ENCODE measurements at regions not wholly inside any gene's neighbourhood (a gene's known extent, or its start where the extent isn't known, plus 50 kb on each side); places are given as distances from the start of the nearest gene placed in this dataset.

DNA sequence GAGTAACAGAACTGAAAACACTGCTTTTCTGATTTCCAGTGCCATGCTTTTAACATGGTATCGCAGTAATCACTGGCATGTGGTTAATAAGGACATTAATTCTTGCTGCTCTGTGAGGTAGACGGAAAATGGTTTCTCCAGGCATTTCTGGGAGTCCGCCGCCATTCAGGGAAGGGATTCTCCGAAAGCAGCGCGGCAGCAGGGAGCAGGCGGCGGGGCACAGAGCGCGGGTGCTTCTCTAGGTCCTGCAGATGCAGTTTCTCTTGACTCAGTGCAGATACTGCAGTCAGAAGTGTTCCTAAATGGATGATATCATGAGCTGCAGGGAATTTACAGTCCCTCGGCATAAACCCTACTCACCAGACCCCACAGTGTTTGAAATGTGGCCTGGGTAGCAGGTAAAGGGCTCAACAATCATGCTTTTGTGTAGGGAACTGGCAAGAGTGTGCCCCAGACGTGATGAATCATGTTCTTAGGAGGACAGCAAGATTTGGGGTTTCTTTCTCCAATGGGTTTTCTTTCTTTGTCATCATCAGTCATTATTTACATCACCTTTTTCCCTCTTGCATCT is 338.6 kb upstream of the ARGLU1 start:
- TF ChIP-seq, protein P1, sequence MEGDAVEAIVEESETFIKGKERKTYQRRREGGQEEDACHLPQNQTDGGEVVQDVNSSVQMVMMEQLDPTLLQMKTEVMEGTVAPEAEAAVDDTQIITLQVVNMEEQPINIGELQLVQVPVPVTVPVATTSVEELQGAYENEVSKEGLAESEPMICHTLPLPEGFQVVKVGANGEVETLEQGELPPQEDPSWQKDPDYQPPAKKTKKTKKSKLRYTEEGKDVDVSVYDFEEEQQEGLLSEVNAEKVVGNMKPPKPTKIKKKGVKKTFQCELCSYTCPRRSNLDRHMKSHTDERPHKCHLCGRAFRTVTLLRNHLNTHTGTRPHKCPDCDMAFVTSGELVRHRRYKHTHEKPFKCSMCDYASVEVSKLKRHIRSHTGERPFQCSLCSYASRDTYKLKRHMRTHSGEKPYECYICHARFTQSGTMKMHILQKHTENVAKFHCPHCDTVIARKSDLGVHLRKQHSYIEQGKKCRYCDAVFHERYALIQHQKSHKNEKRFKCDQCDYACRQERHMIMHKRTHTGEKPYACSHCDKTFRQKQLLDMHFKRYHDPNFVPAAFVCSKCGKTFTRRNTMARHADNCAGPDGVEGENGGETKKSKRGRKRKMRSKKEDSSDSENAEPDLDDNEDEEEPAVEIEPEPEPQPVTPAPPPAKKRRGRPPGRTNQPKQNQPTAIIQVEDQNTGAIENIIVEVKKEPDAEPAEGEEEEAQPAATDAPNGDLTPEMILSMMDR (IDR thresholded peaks at IDR 0.05 in 2 of 3, conservative IDR thresholded peaks at IDR 0.05 in 1 of 3; ENCODE audit: borderline replicate concordance in 1 of 3, insufficient read depth in 1 of 3, low read depth in 2 of 3, low read length in 2 of 3) = no peak
- TF ChIP-seq EZH2 (IDR thresholded peaks at IDR 0.05) = no peak
- TF ChIP-seq ZFX (IDR thresholded peaks at IDR 0.05) = no peak
- no peak for TF ChIP-seq POLR2AphosphoS5 (IDR thresholded peaks at IDR 0.05; ENCODE audit: low read depth, low read length)
- TF ChIP-seq, protein P2, sequence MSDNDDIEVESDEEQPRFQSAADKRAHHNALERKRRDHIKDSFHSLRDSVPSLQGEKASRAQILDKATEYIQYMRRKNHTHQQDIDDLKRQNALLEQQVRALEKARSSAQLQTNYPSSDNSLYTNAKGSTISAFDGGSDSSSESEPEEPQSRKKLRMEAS (IDR thresholded peaks at IDR 0.05) = no peak
- TF ChIP-seq, protein P3, sequence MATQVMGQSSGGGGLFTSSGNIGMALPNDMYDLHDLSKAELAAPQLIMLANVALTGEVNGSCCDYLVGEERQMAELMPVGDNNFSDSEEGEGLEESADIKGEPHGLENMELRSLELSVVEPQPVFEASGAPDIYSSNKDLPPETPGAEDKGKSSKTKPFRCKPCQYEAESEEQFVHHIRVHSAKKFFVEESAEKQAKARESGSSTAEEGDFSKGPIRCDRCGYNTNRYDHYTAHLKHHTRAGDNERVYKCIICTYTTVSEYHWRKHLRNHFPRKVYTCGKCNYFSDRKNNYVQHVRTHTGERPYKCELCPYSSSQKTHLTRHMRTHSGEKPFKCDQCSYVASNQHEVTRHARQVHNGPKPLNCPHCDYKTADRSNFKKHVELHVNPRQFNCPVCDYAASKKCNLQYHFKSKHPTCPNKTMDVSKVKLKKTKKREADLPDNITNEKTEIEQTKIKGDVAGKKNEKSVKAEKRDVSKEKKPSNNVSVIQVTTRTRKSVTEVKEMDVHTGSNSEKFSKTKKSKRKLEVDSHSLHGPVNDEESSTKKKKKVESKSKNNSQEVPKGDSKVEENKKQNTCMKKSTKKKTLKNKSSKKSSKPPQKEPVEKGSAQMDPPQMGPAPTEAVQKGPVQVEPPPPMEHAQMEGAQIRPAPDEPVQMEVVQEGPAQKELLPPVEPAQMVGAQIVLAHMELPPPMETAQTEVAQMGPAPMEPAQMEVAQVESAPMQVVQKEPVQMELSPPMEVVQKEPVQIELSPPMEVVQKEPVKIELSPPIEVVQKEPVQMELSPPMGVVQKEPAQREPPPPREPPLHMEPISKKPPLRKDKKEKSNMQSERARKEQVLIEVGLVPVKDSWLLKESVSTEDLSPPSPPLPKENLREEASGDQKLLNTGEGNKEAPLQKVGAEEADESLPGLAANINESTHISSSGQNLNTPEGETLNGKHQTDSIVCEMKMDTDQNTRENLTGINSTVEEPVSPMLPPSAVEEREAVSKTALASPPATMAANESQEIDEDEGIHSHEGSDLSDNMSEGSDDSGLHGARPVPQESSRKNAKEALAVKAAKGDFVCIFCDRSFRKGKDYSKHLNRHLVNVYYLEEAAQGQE (IDR thresholded peaks at IDR 0.05; ENCODE audit: low read depth) = no peak
- TF ChIP-seq POLR2A (IDR thresholded peaks at IDR 0.05; ENCODE audit: borderline replicate concordance, extremely low read depth, insufficient read depth, insufficient read length) = no peak
- TF ChIP-seq EZH2phosphoT487 (IDR thresholded peaks at IDR 0.05; ENCODE audit: borderline replicate concordance) = no peak
